HG03159 (cell line): ENCODE measurements at regions not wholly inside any gene's neighbourhood (a gene's known extent, or its start where the extent isn't known, plus 50 kb on each side); places are given as distances from the start of the nearest gene placed in this dataset.

ENCODE experiments used
- ATAC-seq: cut with Tn5 transposase; IDR thresholded peaks from one replicate; pipeline ENCODE4 v1.9.1; 2021; ENCODE audit warnings: mild to moderate bottlenecking, moderate library complexity; ENCODE audit not compliant: unreplicated experiment

DNA sequence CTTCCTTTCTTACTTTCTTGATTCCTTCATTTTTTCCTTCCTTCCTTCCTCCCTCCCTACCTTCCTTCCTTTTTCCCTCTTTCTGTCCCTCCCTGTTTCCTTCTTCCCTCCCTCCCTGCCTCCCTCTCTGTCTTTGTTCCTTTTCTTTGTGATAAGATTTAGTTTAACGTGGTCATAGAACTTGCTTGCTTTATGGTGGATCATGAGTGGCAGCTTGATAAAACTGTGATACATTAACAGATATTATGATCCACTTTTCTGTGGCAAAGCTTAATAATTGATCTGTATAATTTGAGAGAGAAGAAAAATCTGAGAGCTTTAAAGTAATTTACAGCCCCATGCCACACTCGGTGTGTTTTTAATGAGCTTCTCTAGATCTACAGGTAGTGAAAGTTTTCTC lies 280.5 kb downstream of the RNF144B start:
- no peak for ATAC-seq

DNA sequence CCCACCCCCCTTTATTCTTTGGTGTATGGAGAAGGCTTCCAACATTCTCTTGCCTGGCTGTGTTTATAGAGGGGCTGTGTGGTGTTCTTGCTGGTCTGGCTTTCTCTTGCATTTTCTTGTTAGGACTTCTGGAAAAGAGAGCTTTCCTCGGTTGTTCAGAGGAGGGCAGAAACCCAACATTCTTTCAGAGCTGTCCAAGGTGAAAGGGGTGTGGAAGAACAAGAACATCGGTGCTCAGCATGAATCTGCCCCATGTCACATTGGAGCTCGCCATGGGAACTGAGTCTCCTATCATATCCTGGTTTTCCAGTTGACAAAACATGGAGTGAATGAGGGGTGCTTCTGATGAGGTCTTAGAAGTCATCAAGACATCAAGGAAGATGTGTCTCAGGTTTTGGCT lies 281.8 kb downstream of the RNF144B start:
- no peak for ATAC-seq

DNA sequence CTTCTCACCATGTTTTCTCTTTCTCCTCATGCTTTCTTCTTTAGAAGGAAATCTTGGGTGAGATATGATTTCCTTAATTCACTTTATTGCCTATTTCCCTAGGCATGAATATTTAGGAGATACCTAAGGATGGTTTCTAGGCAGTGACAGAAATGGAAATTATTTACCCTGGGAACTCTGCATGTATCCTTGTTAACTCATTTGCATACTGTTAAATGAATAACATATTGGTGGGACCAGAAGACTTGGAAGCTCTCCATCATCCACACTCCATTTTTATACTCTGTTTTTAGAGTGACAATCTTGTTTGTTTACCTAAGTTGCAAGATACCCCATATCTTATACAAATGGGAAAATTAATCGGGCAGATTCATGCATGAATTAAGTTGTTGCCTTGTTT lies 285.7 kb downstream of the RNF144B start:
- no peak for ATAC-seq

DNA sequence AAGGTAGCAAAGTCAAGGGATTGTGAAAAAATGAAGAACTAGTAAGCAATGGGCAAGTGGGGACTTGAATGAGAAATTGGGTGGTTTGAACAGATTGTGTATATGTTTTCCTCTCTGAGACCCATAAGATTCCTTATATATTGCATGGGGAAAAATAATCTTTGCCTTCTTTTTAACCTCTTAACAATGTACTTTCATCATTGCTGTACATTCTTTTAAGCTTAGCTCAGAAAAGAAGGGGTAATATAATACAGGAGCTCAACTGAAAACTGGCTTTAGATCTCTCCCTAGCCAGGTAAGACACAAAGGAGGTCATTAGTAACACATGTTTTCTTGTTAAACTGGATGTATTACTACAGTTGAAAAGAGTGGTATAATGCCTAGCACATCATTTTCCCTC lies 287.2 kb downstream of the RNF144B start:
- no peak for ATAC-seq

DNA sequence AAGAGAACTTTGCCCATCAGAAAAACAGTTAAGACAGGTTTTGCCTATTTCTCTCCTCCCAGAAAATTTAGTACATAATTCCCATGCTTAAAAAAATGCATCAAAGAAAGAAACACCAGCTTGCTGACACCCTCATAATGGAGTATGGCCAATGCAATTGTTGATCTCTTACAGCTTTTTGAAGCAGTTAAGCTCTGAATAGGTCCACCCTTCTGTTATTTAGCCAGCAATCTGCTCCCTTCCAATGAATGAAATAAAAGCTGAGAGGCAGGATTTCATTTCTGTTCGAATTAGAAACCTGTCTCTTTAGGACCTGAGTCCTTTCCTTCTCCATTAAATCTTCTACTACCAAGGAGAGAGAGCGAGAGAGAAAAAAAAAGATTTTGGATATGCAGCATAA lies 288.7 kb downstream of the RNF144B start:
- ATAC-seq, result no peak

DNA sequence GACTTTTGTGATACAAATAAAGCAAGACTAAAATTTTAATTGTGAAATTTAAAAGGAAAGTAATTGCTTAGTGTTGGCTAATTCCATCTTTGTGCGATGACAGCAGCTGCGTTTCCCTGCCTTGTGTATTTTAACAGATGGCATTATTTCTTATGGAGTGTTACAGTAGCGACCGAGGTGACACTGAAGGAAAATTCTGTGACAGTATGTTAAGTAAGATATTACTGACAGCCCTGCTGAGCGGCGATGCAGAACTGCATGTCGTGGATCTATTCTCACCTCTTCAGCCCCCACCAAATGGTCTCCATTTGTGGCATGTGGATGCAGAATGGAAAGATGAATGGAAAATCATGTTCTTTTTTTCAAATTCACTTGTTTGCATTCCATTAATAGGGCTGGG lies 289.4 kb downstream of the RNF144B start:
- no peak for ATAC-seq

DNA sequence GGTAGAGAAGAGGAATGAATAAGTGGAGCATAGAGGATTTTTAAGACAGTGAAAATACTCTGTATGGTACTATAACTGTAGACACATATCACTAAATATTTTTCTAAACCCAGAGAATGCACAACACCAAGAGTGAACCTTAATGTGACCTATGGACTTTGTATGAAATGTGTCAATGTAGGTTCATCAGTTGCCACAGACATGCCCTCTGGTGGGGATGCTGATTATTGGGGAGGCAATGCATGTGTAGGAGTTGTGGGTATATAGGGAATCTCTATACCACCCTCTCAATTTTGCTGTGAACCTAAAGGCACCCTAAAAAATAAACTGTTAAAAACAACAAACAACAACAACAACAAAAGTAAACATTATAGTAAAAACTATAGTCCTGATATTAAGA lies 293.7 kb downstream of the RNF144B start:
- ATAC-seq, result no peak

DNA sequence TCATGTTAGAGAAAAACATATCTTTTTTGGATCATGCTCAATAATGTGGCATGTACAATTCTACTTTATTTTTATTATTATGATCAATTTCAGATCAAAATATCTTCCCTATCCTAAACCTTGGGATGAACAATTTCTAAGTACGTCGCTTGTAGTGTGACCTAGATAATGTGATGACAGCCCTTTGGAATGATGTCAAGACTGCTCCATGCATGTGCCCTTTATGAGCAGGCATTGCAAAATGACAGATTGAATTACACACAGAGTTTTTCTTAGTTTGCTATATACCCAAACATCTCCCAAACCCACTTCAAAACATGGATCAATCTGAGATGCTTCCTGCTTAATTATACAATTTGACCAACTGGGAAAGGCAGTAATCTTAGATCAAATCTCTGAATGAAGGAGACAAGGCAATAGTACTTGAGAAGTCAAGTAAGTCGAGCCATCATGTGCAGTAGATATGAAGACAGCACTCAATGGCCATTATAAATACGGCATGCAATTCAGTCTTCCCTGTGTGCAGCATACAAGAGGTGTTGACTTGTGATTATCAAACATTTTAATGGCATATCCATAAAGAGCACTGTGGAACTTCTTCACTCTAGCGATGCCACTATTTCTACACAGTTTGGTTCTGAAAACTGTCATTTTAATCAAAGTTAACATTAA lies 294.8 kb downstream of the RNF144B start:
- ATAC-seq, result no peak

DNA sequence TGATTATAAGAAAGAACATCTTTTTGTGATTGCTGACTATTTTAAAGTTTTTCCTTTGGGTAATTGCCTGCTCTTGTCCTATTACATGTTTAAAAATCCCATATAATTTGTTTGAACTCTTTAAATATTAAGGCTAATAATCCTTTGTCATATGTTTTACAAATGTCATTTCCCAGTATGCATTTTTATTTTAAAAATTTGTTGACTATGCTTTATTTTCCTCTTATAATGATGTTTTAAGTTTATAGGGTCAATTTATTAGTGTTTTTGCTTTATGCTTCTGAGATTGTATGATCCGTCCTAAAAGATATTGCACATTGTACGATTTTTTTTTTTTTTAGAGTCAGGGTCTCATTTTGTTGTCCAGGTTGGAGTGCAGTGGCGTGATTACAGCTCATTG lies 297.2 kb downstream of the RNF144B start:
- no peak for ATAC-seq

DNA sequence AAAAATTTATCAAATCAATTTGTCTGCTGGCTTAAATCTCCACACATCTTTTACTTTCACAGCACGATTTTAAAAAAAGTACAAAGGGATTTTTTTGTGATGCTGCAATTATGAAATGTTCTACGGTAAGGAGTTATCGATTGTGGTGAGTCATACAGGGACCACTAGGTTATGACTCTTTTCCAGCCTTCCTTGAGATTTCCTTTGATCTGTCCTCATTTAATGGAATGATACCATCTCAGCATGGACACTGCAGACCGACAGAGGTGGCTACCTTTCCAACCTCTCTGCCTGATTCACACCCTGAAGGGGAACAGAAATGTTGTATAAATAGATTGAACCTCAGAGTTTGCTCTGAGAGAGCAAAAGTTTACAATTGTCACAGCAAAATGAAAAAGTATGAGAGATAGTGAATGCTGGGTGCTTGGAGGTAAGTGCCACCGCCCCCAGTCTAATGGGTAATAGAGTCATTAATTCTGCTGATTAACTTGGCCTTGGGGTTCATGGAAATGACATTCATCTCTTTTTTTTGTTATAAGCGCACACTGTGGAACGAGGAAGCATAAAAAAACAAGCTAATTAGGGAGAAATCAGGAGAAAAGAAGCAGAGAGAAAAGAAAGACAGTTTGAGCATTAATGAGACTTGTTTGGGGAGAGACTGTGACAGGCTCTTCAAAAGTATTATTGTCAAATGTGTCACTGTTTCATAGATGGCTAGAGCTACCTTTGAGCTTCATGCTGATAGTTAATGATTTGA lies 306.0 kb downstream of the RNF144B start:
- no peak for ATAC-seq

DNA sequence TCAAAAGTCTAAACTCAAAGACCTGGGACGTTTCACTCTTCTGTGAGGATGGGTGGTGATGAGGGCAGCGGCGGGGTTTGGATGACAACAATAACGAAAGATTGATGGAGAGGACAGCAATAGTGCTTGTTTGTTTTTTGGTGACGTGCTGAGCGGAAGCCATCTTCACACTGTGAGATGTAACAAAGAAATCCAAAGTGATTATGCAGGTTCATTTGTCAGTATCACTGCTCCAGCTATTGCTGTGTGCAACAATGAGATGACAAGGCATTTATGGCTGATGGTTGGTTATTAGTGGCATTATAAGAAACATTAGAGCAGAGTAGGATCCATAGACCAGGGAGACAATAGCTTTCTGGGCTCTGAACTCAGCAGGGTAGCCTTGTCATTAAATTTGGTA lies 306.7 kb downstream of the RNF144B start:
- no peak for ATAC-seq

DNA sequence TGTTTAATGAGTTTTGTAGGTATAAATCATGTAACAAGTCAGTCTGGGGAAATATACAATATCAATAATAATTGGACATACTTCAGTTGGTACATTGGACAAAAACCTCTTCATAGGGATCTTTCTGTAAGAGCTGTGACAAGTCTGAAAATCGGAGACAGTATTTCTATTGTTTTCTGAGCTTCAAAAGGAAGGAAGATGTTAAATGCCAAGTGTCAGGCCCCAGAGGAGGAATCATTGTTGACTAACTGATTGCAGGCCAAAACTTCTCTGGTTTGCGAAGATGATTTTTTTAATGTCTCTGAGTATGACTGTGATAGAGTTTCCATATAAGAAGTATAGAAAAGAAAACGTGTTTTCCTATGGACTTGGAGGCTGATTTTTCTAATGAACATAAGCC lies 316.4 kb downstream of the RNF144B start:
- ATAC-seq, result no peak

DNA sequence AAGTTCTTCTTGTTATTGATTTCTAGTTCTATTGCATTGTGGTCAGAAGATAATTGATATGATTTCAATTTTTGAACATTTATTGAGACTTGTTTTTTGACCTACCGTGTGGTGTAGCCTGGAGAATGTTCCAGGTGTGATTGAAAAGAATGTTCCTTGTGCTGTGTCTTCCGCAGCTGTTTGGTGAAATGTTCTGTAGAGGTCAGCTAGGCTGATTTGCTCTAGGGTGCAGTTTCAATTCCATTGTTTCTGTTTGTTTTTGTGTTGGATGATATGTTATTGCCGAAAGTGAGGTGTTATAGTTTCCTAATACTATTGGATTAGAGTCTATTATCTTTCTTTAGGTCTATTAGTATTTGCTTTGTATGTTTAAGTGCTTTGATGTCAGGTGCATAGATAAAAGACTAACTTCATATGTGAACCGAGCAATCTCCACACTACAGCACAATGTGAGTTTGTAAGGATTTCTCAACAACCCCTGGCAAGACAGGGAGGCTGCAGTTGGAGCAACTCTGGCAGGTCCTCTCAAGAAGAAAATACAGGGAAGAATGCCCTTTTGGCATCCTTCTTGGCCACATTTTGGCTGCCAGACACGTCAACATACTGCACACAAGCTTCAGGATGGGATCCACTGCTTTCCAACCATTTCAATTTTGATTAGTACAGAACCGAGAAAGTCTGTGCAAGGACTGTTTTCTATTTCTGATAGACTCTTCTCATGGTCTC lies 320.7 kb downstream of the RNF144B start:
- no peak for ATAC-seq

DNA sequence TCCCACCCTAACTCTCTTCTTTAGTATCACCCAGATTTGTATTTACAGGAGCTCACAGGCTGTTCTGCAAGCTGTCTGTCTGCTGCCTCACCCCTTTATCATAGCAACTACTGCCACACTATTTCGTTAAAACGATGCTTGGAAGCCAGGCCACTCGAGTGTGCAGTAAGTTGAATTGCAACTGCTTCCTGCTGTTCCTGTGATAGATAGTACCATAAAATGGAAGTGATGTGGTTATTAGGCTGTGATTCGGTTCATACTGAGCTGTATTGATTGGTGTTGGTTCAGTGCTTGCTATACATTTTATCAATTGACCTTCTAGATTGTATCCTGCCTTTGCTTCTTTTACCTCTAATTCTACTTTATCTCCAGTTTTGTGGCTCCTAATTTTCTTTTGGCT lies 325.4 kb downstream of the RNF144B start:
- no peak for ATAC-seq

DNA sequence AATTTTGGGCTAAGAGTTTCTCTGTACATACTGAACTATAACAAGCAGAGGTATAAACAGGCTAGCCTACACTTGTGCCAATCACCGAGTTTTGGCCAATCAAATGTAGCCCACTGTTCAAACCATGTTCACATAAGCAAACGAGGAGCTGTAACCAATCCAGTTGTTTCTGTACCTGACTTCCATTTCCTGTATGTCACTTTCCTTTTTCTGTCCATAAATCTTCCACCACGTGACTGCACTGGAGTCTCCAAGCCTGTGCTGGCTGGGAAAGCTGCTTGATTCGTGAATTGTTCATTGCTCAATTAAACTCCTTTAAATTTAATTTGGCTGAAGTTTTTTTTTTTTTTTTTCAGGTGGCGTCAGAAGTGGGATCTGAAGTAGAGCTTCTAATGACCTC lies 332.9 kb downstream of the RNF144B start:
- ATAC-seq, result no peak

DNA sequence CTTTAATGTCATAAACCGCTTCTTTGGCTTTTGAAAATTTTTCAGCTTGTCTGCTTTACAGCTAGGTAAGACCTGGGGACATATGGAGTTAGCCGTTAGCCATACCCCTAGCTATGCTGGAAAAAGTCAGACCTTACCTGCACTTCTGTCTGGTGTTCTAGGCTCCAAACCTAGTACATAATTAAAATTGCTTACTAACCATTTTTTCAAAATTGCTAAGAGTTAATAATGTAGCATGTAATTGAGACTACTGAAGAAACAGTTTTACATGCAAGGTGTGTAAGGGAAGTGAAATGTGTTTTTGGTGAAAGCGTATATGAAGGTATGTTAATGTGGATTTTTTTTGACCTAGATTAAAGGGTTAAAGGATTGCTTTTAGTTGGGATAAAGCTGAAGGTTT lies 336.9 kb downstream of the RNF144B start:
- ATAC-seq, result no peak

DNA sequence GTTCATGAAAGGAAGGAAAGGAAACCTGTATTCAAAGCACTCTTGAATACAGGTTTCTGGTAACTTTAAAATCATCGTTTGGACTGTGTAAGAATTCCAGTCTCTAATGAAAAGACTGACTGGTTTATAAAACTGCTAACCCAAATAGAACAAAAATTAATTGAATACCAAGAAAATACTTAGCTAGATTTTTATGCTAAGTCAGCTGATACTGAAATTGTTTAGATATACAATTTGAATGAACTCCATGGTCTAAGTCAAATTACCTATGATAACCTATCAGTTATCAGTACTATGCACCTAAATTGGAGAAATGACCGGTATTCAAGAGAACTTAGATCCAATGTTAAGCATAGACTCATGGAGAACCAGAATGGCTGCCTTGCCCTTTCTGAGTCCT lies 338.3 kb downstream of the RNF144B start:
- ATAC-seq, result no peak

DNA sequence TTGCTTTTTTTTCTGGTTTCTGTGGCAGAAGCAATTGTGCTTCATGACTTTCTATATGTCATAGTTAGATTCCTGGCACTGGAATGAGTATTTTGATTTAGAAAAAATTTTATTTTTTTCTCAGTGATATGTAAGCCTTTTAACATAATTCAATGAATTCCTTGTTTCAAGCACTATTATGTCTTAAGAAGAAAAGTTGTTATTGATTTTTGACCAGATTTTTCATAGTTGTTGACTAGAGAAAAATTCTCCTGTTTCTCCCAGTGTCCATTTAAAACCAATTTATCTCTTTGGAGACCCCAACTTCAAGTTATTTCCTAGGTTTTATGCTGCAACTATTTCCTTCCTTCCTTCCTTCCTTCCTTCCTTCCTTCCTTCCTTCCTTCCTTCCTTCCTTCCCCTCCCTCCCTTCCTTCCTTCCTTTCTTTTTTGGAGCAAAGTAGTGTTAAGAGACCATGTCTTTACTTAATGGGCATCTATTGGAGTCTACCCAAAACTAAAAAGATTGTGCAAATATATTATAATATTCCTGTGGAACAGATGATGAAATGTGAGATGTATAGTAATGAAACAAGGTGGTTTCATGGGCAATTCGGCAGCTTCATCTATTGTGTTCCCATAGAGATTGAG lies 346.9 kb downstream of the RNF144B start:
- no peak for ATAC-seq

DNA sequence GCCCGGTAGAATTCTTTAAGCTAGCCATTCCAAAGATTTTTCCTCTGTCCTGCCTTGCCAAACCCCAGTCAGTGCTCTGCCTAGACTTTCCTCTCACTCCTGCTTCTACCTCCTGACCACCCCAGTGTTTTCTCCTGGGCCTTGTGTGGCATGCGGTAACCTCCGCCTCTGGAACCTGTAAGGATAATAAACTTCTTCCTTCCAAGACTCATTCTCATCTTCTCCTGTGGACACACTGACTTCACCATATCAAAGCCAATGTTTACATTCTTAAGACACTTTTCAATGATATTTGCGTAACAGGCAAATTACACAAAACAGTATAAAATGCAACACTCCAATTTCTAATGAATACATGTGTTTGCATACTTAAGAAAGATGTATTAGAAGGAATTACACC lies 354.6 kb downstream of the RNF144B start:
- no peak for ATAC-seq

DNA sequence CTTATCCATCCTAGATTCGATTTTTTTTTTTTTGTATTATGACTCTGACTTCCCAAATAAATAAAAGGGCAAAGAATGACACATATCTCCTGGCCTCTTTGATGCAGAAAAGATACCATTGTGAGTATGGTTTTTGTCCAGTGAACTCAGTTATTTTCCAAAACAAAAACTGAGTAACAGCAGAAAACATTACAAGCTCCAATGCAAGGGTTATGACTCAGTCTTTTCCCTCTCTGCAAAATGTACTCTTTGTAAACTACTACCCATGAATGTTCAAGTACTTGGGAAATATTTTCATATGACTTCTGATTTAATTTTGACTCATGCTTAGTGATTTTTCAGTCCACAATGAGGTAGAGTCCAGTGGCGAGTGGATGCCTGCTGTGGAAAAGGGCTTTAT lies 355.3 kb downstream of the RNF144B start:
- no peak for ATAC-seq

DNA sequence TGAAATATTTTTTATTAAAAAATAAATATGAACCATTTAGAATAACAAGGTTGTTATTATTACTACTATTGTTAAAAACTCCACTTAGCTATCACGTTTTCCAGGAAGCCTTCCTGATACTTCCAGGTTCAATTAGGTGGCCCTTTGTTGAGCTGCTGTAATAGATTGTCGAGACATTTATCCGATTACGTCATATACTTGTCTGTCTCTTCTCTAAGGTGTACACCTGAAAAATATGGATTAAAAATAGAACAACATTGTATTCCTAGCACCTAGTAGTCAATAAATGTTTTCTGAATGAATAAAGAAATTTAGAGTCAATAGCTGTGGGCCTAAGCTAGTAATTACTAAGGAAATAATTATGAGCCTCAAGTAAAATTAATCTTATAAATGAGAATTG lies 359.6 kb downstream of the RNF144B start:
- no peak for ATAC-seq

DNA sequence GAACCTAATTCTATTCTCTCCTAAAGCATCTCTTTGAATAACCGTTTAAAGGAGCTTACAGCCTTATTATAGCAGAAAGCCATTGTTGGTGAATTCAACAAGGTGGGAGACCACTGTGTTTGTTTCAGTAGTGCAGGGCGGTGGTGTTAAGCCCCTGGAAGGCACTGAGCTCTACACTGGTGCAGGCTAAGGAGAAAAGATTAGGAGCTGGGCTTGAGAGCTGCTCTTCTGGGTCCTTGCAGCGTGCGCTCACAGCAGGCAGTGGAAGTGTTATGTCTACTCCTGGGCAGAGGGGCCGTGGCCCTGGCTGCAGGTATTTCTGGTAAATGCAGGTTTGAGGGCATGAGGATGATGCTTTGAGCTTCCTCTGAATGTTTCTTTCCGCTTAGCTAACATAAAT lies 361.2 kb downstream of the RNF144B start:
- ATAC-seq, result no peak
